ENCODE measurements at regions not wholly inside any gene's neighbourhood (a gene's known extent, or its start where the extent isn't known, plus 50 kb on each side); places are given as distances from the start of the nearest gene placed in this dataset.

- no peak for DNase-seq (ENCODE audit: low spot score)
Observed at GRCh38 chr7:114126095-114126494, 207.3 kb upstream of the PPP1R3A start.

DNA sequence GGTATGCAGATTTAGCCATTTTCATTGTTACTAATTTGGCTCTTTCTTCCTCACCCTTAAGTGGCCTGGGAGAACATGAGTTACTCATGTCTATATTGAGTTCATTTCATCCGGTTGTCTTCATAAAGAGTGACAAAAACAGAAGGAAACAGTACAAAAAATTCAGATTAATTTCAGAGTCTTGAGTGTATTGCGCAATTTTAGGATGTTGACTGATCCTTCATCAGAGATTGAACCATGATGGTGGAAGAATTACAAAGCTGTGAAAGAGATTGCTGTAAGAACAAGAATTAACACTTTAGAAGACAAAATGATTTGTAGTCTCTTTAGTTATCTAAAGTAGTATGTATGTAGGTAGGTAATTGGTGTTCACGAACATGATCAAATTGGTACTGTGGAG lies 194.0 kb upstream of the PPP1R3A start:
- no peak for DNase-seq (ENCODE audit: low spot score)

- DNase-seq (ENCODE audit: low spot score), result no peak
Observed at GRCh38 chr7:114110666-114111065, 191.9 kb upstream of the PPP1R3A start.

DNA sequence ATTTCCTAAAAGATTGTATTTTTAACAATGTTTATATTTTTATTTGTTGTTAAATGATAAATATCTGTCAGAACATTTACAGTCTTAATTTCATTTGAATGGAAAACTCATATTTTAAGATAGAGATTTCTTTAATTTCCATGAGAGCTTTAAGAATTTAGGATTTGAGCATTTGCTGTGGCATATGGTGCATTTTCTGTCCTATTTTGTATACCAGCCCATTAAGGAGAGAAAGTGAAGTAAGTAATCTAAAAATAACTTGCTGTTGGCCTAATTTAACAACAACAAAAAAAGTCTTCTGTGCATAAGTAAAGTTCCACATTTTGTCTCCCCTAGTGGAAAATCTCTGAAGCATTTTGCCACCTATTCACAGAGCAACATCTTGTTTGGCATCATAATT lies 190.9 kb upstream of the PPP1R3A start:
- DNase-seq (ENCODE audit: low spot score), result no peak

- no peak for DNase-seq (ENCODE audit: low spot score)
Observed at GRCh38 chr7:114109304-114109703, 190.5 kb upstream of the PPP1R3A start.

- DNase-seq (ENCODE audit: low spot score), result no peak
Observed at GRCh38 chr7:114108510-114108909, 189.7 kb upstream of the PPP1R3A start.

DNA sequence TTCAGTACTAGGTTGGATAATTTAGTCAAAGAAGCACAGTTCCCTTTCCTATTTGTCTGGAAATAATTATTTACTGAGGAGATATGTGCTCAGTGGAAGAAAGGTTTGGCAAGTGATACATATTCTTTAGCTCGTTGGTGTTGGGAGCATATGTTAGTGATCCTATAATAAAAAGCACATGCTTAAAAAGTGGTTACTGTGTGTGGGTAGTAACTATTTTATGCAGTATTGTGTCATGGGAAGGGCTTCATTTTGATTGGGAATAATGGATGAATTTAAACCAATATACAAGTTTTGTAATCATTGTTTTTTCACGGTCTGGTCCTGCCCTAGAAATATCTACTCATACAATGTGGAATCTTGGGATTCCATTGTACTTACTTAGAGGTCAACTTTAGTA lies 188.7 kb upstream of the PPP1R3A start:
- no peak for DNase-seq (ENCODE audit: low spot score)

DNA sequence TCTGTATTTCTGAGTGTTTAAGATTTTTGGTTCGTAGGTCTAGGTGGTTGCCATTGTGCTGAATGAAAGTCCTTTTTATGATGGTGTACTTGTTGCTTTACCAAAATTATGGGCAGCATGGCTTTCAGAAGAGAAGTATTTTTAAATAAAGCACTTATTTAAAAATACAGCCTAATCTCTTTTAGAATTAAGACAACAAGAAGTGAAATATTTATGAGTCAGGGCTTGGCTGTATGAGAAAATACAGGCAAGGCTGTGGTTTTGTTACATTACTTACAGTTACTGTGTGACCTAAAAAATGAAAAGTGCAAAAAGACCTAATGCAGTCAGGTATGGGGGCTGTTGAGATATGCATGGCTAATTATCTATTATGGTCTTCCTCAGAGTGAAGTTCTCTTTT lies 185.2 kb upstream of the PPP1R3A start:
- no peak for DNase-seq (ENCODE audit: low spot score)

- no peak for DNase-seq (ENCODE audit: low spot score)
Observed at GRCh38 chr7:114102996-114103395, 184.2 kb upstream of the PPP1R3A start.

DNA sequence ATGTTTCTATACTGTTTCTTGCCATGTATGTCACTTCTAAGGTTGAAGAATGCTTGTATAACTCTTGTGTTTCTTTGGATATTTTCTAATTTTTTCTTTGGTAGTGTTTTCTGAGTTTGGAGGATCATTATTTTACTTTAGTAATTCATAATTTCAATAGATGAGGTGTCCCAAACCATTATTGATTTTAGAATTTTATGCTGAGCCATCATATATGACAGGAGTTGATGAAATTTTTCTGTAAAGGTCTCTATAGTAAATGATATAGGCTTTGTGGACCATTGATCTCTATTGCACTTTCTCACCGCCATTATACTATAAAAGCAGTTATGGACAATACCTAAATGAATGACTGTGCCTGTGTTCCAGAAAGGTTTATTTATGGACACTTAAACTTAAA lies 183.3 kb upstream of the PPP1R3A start:
- no peak for DNase-seq (ENCODE audit: low spot score)

GRCh38 chr7:114100810-114101209 lies 182.0 kb upstream of the PPP1R3A start:
- no peak for DNase-seq (ENCODE audit: low spot score)

GRCh38 chr7:114099337-114099736 lies 180.5 kb upstream of the PPP1R3A start:
- DNase-seq (ENCODE audit: low spot score), result no peak

DNA sequence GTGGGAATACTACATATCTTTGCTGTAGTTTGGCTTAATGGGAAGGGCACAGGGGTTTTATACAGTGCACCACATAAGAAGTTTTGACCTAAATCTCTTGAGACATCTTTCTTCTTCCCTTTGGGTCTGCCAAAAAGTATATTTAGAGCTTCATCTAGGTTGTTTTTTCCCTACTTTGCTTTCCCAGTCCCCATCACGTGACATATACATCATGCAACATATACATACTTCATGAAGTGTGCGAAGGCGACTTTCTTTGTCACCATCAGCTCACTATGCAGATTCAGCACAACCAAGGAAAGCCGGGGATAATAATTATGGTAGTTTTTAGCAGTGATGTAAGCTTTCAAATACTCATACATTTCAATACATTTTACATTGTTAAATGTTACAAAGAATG lies 177.1 kb upstream of the PPP1R3A start:
- no peak for DNase-seq (ENCODE audit: low spot score)

- peak; percentile 14 for DNase-seq (ENCODE audit: low spot score)
Observed at GRCh38 chr7:114088470-114088940, 169.7 kb upstream of the PPP1R3A start.

GRCh38 chr7:114087653-114088469 lies 169.1 kb upstream of the PPP1R3A start:
- no peak for DNase-seq (ENCODE audit: low spot score)

DNA sequence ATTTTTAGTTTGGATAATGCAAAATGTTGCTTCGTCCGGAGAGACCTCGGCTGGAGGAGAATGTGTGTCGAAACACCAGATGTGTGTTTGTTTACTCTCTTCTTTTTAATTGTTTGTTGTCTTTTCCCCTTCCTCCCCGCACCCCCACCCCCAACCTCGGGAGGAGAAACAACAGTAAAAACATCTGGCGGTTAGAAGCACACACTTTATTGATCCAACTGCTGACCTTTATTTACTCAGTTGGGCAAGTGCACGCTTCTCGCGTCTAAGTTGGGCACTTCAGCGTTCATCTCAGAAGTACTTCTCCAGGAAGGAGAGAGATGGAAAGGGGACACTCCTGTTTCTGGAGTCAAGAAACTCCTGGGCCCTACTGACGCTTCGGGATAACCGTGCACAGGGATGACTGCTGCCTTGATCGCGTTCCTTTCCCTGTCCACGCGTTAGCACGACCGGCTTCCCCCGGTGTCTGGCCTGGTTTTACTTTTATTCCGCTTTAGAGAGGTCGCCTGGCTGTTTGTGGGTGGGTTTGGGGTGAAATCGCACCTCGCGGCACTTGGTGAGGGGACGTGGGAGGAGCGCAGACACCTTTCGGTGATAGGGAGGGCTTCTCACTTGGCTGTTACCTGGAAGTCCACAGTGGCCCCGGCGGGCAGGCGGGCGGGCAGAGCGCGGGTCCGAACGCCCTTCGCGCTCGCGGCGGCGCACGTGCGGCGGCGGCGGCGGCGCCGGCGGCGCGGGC lies 168.3 kb upstream of the PPP1R3A start:
- DNase-seq (ENCODE audit: low spot score), result peak; percentile 24

DNA sequence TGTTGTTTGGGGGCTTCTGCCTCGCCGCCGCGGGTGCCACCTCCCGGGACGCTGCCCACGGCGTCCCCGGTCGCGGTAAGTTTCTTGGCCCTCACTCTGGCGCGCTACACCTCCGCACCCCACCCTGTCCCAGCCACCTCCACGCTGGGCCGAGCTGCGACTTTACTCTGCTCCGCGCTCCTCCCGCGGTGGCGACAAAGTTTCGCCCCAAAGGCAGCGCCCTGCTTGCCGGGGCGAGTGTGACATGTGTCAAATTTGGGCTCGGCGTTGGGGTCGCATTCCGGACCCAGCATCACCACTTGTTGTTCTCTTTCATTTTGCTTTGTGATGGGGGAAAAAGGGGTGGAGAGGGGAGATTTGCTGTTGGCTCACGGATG lies 167.7 kb upstream of the PPP1R3A start:
- peak; percentile 21 for DNase-seq (ENCODE audit: low spot score)

DNA sequence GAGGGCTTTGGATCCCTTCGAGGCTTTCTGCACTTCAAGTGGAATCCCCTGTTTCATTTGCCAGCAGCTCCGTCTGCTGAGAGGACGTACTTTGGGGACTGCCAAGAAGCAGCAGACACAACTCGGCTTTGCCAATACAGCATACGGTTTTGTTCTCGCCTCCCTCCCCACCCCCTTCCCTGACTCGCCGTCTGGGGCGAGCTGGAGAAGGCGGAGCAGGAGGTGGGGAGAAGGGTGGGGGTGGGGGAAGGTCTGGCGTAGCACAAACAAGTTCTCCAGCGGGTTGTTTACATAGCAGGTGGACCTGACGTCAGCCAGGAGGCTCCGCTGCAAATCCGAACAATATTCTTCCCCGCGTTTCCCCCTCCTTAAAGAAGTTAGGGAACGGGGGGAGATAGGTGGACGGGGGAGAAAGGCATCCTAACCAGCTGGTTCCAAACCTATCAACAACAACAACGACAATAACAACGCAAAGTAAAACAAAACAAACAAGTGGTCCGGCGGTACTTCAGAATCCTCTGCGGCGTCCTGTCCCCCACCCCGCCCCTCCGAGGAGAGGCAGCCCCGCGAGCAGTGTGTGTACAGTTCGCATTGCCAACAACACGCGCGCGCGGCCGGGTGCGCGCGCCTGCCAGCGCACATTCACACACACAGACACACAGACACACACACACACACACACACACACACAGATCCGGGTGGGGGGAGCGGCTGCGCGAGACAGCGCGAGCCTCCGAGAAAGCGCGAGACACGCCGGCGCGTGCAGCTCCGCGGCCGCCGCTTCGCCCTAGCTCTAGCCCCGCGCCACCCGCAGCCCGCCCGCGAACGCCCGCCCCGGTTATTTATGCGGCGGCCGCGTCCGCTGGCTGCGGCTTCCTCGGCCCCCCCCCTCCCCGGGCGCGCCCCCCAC lies 167.0 kb upstream of the PPP1R3A start:
- peak; percentile 83 for DNase-seq (ENCODE audit: low spot score)

- DNase-seq (ENCODE audit: low spot score), result no peak
Observed at GRCh38 chr7:114085313-114085591, 166.4 kb upstream of the PPP1R3A start.

- peak; percentile 34 for DNase-seq (ENCODE audit: low spot score)
Observed at GRCh38 chr7:114084472-114085312, 165.9 kb upstream of the PPP1R3A start.

DNA sequence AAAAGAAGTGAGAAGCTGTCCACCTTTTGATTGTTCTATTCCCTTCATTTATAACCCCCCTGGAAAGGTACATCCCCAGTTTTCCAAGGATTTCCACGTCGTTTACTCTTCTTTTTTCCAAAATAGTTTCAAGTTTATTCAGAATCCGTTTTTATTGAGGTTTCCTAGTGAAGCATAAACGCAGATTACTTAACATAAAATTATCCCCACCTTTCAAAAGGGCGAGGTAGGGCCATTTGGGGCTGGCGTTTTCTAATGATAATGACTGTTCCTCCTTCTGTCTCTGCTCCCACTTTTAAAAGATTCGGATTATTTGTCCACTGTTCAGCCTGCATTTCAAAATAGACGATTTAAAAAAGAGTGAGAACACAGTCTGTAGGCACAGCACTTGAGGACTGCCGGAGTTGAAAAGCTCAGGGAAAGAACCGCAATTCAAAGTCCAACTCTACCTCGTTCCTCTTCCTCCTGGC lies 165.2 kb upstream of the PPP1R3A start:
- DNase-seq (ENCODE audit: low spot score), result no peak
